SHP77 (cell line): ENCODE measurements at regions not wholly inside any gene's neighbourhood (a gene's known extent, or its start where the extent isn't known, plus 50 kb on each side); places are given as distances from the start of the nearest gene placed in this dataset.

Experiments used
- DNase-seq, 2 experiments: peaks; one replicate each; lab custom pipeline; 2025; lab: John Stamatoyannopoulos, UW

GRCh38 chr3:176562331-176562730, 635.0 kb downstream of the TBL1XR1 start:
- no peak for DNase-seq

GRCh38 chr3:176561826-176562225, 635.5 kb downstream of the TBL1XR1 start:
- no peak for DNase-seq

DNA sequence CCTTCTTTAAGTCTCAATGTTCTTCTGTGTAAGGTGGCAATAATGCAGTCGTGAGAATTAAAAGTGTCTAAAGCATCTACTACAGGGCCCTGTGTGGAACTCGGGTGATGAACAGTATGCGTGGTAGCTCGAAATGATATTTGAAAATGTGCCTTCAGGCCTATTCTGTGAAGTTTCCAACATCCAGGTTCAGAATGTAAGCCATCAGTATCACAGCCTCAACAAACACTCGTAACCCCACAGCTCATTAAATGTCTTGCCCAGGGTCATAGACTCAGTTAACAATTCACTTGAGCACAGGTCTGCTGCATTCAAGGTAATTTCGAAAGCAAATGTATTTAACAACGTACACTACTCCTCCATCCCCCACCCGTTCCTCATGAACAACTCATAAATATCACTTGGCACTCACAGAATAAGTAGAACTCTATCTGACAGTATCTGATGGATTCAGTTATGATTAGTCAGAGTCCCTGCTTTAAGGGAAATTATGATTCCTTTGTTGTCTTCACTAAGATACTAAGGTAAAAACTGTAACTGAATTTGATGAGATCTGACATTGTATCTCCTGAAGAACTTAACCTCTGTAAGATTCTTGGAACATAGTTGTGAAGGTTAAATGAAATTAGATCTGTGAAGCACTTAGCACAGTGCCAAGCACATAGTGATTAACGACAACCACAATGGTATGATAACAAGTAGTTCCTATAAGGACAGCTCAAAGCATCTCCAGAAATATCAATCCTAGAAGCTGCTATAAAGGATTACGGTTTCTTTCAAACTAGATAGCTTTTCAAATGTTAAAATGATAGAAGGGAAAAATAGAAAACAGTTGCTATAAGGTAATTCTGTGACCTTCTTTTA, 642.3 kb downstream of the TBL1XR1 start:
- DNase-seq = no peak

- DNase-seq = no peak
Observed at GRCh38 chr3:176554264-176554663, 643.0 kb downstream of the TBL1XR1 start.

GRCh38 chr3:176526942-176527341, 670.3 kb downstream of the TBL1XR1 start:
- DNase-seq = no peak

GRCh38 chr3:176526225-176526624, 671.1 kb downstream of the TBL1XR1 start:
- no peak for DNase-seq

GRCh38 chr3:176523114-176523513, 674.2 kb downstream of the TBL1XR1 start:
- no peak for DNase-seq

DNA sequence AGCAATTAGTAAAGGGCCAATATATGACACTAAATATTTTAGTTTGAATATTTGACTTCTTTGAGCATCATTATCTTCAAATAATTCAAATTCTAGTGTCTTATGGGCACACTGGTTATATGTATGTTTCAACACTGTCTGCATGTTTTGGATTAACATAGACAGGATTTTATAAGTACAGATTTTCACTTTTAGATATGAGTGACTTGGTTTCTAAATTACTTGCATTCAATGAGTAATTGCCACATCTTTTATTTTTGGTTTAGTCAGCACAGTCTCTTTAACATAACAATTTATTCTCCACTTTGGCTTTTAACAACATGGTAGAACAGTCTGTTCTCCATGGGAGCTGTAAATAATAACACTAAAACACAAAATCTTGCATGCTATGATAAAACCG, 674.8 kb downstream of the TBL1XR1 start:
- DNase-seq = no peak

DNA sequence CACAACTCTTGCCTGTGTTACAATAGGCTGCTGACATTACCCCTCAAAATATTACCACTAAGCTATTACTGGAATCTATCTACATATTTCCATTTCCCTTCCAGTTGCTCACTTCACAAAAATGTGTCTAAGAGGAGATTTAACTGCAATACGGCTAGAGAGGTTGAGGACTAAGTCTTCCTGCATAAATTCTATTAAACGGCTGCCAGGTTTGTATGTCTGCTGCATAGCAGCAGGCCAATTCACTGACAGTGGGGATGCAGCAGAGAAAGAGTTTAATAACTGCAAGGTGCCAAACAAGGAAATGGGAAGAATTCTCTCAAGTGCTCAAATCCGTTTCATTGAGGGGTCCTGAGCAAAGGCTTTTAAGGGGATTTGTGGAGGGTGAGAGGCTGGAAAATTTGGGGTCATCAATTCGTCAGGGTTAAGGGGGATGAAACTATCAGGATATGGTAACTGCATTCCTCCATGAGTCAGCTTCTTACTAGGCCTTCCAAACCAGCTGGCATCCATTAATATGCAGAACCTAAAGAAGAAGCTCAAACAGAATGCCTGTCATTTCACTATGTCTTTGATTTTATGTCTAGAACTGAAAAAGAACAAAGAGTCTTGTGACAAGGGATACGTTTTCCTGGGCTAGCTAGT, 675.6 kb downstream of the TBL1XR1 start:
- no peak for DNase-seq

DNA sequence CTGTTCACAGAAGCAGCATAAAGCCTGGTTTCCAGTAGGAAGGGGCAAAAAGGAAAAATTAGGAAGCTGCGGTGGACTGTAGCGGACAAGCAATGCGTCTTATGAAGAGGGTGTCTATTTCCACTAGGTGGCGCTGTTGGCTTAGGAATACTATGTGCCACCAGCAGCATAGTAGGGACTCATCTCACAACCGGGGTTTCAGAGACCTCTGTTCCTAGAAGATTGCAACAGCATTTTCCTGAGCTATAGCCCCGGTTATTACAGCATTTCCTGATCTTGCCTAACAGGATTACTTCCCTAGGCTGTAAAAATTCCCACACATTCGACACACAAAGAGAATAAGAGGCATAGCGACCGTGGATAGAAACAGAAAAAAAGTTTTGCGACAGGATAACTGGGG, 683.0 kb downstream of the TBL1XR1 start:
- peak; percentile 16 to 41 for DNase-seq

- no peak for DNase-seq
Observed at GRCh38 chr3:176513604-176514003, 683.7 kb downstream of the TBL1XR1 start.

- no peak for DNase-seq
Observed at GRCh38 chr3:176512037-176512436, 685.2 kb downstream of the TBL1XR1 start.

GRCh38 chr3:176510097-176510496, 687.2 kb downstream of the TBL1XR1 start:
- no peak for DNase-seq

GRCh38 chr3:176505878-176506621, 691.2 kb downstream of the TBL1XR1 start:
- no peak for DNase-seq

GRCh38 chr3:176491084-176491483, 706.2 kb downstream of the TBL1XR1 start:
- DNase-seq = no peak

DNA sequence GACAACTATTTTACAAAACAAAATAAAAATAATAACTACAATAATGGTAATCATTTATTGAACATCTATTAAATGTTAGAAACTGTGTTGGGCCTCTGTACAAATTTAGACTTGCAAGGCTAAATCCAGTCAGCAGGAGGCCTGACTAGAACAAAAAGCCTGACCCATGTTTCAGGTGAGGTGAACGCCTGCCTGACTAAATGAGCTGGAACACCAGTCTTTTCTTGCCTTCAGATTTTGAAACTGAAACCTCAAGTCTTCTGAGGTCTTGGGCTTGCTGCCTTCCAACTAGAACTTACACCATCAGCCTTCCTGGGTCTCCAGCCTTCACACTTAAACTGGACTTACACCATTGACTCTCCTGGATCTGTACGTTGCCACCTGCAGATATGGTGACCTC, 706.9 kb downstream of the TBL1XR1 start:
- no peak for DNase-seq

- no peak for DNase-seq
Observed at GRCh38 chr3:176479248-176479647, 718.0 kb downstream of the TBL1XR1 start.

- no peak for DNase-seq
Observed at GRCh38 chr3:176469694-176470205, 727.5 kb downstream of the TBL1XR1 start.

- DNase-seq = no peak
Observed at GRCh38 chr3:176463610-176464009, 733.7 kb downstream of the TBL1XR1 start.

DNA sequence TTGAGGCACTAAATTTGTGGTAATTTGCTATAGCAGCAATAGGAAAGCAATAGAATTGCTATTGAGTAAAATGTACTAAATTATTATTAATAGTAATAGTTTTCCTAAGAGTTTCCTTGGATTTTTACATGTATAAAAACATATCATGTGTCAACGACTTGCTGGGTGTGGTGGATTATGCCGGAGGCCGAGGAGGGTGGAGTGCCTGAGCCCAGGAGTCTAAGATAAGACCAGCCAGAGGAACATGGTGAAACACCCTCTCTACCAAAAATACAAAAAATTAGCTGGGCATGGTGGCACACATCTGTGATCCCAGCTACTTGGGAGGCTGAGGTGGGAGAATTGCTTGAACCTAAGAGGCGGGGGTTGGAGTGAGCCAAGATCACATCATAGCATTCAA, 749.9 kb downstream of the TBL1XR1 start:
- no peak for DNase-seq

- DNase-seq = no peak
Observed at GRCh38 chr3:176442326-176442725, 755.0 kb downstream of the TBL1XR1 start.

DNA sequence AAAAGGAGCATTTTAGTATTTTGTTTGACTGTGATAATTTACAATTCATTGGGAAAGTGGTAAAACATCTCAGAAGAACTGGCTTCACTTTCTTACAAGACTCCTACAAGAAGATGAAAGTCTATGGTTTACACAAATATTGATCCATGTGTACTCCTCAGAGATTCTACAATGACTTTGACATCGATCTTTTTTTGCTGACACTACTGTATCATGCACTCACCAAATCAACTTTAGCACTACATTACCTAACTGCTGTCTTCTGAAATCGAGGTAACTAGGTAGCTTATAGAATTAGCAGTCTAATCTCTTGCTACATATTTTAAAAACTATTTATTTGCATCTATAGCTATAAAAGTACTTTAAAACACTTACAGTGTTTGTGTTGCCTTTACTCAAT, 757.6 kb downstream of the TBL1XR1 start:
- no peak for DNase-seq

DNA sequence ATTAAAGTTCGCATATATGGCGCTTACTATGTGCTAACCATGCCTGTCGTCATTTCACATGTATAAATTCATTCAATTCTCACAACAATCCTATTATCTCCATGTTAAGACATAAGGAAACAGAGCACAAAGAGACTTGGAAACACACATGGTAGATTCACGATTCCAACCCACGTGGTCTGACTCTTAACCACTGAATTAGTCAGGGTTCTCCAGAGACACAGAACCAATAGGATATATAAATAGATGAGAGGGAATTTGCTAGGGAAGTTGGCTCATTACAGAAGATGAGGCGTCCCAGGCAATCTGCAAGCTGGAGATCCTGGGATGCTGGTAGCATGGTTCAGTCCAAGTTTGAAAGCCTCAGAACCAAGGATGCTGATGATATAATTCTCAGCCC, 765.3 kb downstream of the TBL1XR1 start:
- DNase-seq = no peak
